GM21526 (cell line): ENCODE measurements at regions not wholly inside any gene's neighbourhood (a gene's known extent, or its start where the extent isn't known, plus 50 kb on each side); places are given as distances from the start of the nearest gene placed in this dataset.
"Not testable (repeated sequence)": the region's sequence is repeated elsewhere in the genome, so short reads cannot be mapped to it uniquely, and the experiment has no call there.

Source experiments
- ATAC-seq: cut with Tn5 transposase; IDR thresholded peaks from one replicate; pipeline ENCODE4 v1.9.1; 2021; ENCODE audit warnings: moderate library complexity; ENCODE audit not compliant: unreplicated experiment, low FRiP score

DNA sequence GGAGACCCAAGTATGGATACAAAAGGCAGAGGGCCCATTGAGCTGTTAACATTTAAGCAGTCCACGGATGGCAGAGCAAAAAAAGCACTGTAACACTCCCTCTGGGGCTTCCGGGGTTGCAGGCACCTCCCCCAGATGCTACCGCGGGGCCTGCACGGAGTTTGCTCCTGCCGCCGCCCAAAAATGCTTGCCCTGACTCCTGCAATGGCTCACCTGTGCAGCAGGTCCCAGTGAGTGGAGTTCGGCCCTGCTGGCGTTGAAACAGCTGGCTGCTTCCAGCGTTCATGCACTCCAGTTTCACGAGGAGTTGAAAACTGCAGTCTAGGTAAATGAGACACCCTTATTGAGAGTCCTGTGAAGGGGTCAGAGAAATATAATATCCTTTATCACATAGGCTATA, 832.8 kb downstream of the NCAM2 start:
- no peak for ATAC-seq

DNA sequence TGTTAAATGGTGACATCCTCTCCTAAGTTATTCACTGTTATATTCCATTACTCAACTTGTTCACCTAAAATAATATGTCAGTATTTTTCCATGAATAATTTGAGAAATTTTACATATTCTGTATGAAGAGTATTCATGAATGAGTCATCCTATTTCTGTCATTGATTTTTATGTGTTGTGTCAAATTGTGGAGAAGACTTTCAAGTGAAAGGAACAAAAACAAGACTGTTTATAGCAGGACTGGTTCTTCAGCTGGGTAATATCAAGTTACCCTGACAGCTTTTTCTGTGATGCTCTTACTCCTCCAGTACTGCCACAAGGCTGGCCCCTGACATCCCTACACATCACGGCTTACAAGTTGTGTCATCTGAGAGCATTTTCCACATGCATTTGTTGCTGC, 847.7 kb downstream of the NCAM2 start:
- no peak for ATAC-seq

DNA sequence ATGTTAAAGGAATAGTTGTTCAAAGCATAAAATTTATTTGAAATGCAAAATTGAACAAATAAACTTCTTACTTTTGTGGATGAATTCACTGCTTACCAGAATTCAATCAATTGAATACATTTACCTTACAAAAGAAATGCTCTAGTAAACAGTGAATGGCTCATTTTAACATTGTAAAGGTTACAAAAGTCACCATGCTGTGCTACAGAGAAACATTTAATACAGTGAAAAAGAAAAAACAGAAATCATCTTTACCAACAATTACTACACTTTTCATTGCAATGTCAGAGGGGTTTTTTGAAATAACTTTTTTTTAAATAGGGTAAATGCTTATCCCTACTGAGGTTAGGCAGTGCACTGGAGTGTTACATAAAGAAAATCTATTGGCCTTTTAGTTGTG, 853.0 kb downstream of the NCAM2 start:
- ATAC-seq, result no peak

DNA sequence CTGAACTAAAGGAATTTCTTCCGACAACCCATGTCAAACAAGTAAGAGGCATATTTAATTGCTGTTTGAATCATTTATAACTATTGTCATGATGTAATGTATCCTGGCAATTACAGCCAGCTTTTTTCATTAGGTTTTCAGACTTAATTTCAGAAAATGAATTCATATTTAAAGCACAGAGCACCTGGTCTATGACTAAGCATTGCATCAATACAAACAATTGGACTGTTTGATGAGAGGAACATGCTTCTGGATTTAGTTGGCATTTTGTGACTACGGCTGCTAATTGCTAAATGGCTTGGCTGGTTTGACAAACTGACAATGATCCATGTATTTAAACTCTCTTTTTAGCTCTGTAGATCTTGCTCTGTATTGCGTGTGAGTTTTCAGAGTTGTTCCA, 853.4 kb downstream of the NCAM2 start:
- no peak for ATAC-seq

DNA sequence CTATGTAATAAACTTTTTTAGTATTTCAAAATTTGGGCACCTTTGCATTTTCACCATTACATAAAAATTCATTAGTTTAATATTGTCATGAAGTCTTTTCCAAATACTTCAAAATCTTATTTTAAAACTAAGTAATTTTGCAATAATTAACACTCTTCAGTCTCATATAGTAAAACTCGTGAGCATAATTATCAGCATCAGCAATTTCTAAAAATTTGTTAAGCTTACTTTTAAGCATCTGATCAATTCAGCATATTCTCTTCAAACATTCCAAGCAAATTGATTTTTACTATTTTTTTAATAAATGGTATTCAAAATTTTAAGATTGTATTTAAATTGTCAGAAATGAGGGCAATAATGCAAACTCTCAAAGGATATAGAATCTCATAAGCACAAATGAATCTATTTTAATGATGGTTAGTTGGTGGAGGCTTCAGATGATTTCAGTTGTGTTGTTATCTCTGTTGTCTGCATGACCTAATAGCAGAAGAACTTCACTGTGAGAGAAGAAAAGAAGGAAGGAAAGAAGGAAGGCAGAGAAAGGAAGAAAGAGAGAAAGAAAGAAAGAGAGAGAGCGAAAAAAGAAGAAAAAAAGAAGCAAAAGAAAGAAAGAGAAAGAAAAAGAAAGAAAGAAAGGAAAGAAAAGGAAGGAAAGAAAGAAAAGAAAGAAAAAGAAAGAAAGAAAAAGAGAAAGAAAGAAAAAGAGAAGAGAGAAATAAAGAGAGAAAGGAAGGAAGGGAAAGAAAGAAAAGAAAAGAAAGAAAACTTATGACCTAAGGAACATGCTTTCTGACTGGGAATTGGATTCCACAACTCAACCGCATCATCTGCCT, 860.5 kb downstream of the NCAM2 start:
- no peak for ATAC-seq

DNA sequence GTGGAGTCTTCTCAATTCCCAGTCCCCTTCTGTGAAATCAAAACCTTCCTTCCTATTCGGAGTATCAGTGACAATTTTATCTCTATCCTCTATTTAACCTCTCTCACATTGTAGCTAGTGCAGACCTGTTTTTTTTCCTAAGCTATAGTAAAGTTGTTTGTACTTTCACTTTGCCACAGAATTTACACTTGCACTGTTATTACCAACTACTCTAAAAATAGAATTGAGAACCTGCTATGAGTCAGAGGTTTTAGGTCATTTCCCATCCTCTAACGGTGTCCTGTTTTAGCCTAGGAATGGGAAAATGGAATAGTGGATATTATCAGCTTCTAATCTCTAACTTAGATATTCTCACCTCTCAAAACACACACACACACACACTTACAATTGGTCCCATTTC, 862.7 kb downstream of the NCAM2 start:
- ATAC-seq, result no peak

DNA sequence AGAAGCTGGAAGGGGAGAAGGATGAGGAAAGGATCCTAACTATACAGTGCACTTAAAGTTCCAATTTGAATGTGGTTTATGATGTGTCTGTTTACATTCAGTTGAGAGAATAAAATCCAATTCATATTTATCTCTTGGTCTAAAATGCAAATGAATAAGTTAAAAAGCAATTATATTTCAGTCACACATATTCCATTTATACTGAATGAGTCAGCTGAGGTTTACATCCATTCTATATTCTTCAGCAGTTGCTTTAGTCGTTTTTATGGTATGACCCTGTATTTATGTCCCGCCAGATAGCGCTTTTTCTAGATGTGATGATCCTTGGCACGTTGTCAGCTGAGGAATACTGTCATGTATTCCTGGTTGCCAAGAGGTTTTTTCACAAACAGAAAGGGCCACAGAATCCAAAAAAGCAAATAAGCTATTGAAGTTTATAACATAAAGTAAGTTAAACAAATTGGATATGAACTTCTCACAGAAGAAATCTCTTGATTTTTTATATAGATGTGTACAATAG, 866.2 kb downstream of the NCAM2 start:
- ATAC-seq, result no peak

DNA sequence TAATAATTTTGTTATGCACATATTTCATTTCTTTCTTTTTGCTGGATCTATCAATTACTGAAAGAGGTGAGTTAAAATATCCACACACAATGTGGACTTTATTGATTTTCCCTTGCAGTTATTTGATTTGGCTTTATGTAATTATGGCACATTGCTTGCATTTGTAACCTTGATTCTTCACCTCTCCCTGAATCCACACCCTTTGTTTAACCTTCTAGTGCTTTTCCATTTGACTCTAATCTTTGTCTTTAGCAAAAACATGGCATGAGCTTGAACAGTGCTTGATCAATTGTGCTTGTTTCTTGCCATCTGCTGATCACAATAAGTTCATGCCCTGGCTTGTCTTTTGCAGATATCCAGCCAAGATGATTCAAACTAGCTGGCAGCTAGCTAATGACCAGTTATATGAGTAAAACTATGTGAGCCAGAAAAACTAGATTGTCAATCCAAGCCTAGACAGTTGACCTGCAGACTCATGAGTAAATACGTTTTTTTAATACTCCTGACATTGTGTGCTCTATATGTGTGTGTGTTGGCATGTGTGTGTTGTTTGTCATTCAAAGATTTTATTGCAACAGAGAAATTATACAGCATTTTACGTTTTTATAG, 899.2 kb downstream of the NCAM2 start:
- ATAC-seq, result no peak

DNA sequence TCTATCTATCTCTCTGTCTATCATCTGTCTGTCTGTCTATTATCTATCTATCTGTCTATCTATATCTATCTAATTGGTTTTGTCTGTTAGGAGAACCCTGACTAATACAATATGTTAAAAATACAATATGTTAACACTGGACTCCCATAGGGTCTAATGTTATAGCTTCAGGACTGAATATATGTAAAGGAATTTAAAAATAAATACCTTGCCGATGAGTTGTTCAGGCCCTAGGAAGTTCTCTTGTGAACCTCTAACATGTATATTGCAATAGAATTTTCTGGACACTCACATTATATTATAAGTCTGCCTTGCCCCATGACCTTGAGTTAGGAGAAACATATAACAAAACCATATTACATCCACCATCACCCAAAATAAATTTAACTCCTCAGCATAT, 900.6 kb downstream of the NCAM2 start:
- no peak for ATAC-seq

DNA sequence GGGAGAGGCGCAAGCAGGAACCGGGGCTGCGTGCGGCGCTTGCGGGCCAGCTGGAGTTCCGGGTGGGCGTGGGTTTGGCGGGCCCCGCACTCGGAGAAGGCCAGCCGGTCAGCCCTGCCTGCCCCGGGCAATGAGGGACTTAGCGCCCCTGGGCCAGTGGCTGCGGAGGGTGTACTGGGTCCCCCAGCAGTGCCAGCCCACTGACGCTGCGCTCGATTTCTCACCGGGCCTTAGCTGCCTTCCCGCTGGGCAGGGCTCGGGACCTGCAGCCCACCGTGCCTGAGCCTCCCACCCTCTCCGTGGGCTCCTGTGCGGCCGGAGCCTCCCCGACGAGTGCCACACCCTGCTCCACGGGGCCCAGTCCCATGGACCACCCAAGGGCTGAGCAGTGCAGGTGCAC, 904.2 kb downstream of the NCAM2 start:
- not testable (repeated sequence) for ATAC-seq

DNA sequence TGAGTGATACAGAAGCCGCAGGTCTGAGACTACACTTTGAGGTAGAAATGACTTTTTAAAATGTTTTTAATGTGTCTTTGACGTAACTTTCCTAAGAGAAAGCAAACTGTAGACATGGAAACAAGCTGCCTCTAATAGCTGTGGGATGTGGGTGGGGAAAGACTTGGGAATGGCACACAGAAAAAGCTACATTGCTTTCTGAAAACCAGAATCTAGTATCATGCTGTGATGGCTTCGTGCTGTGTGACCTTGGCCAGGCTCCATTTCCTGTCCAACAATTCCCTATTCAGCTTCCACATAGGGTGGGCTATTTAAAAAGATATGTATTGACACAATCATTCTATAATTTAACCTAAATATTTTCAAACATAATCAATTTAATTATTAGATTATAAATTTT, 909.1 kb downstream of the NCAM2 start:
- no peak for ATAC-seq

DNA sequence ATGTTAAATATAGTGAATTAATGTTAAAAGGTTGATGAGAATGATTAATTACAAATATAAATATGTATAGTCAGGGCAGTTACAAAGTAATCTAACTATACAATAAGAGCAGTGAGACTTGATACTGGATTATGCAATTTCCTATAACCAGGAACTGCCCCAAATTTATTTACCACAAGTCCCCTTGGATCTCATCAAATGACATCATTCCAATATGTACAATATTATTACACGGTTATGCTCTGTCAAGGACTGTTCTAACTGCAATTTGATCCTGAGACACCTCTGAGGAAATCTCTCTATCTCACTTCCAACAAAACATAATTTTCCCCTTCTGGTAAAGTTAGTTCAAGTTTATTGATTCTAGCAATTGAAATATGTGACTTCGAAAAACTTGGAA, 917.6 kb downstream of the NCAM2 start:
- no peak for ATAC-seq

DNA sequence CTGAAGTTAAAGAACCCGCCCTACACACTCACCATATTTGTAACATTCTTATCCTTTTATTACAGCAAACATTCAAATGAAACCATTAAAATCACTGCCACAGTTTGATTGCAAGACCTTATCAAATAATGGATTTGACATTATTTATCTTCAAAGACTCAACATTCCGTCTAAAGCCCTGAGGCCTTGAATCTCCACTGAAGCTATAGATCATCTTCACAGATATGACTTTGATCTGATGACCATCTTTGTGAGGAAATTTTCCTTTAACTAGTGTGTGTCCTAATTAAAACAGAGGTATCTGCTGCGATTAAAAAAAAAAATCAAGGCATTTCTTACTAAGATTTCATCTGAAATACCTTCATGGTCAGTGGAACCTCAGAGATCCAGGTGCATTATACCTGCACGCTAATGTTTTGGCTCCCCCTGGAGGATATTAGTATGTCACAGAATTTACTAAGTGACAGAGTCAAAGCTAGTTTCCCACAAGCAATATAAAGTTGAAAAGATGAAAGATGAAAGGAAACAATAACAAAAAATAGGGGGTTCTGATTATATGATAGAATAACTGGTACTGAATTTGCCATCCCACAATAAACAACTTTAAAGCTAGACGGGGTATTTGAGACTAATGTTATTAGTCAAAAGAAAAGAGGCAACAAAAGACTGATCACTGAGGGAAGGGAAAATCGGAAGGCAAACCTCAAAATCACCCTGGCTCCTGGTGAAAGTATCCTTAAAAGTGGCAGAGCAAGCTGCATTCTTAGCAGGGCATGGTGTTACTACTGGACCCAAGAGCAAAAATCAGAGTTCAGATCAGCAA, 923.4 kb downstream of the NCAM2 start:
- no peak for ATAC-seq

DNA sequence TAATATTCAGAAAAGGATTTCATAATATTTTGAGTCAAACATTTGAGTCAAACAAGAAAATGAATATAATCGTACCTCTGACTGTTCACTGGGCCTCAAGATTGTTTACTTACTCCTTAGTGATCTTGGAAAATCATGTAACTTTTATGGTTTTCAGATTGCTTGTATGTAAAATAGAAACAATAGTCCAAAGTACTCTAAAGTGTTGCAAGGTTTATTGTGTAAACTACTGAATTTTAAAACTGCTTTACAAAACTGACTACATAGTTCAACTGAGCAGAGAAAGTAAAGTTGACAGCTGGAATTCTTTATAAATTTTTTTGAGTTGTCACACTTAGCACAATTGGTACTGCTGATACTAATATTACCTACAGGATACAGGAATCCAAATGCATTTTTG, 931.0 kb downstream of the NCAM2 start:
- no peak for ATAC-seq

DNA sequence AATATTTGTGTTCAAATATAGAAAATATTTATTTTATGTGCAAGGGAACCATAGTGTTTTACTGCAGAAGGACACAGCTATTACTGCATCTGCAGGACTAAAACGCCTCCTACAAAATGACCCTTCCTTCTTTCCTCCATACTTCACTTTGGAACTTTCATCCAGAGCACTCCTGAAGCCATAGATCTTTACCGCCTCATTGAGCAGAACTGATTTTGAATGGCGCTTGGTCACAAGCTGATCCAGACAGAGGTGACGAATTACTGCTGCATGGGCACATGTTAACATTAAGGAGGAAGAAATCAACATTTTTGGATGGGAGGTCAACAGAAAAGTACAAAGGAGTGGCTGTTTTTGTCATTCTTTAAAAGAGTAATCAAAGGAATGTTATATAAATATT, 931.6 kb downstream of the NCAM2 start:
- ATAC-seq, result no peak

DNA sequence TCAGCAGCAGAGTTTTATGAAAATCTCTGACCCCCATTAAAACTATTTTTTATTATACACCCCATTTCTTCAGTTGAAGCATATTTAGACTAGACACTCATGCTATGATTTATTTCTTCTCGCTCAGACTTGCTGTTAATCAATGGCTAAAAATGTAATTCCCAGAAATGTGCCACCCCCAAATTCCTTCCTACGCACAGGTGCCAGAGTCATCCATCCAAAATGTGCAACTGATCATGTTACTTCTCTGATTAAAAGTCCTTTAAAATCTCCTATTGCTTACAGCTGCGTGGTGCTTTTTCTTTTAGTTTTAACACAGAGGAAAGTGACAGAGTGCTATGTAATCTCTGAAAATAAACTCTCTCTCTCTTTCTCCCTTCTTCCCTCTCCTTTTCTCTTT, 954.4 kb downstream of the NCAM2 start:
- ATAC-seq, result no peak

DNA sequence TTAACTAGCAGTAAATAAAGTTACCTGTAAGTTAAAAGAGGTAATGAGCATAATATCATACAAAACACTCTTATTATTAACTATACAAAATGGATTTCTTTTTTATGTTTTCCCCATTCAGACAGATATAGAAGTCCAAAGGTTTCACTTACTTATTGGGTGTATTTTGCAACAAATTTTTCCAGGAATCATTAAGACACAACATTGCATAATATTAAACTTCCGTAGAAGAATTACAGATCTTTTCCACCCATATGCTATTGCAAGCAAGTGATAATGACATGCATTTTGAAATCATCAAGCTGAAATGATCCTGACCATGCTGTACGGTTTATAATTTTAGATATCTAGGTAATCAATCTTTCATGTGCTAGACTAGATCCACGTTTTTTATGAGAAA, 957.0 kb downstream of the NCAM2 start:
- no peak for ATAC-seq

DNA sequence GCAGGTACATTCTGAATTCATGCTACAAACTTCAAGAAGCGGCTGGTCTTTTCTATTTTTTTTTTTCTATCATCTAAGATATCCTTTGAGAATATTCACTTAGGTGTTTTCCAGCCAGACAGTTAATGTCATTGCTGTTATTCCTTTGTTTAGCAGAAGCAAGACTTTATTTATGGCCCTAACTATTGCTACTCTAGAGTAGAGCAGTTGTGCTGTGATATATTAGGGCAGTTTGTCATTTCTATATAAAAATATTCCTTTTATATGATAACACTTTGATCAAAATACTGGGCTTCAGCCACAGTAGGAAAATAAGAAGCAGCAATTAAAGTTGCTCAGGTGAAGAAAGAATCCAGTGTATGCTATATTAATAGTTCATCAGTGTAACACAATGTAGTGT, 959.3 kb downstream of the NCAM2 start:
- ATAC-seq, result no peak

DNA sequence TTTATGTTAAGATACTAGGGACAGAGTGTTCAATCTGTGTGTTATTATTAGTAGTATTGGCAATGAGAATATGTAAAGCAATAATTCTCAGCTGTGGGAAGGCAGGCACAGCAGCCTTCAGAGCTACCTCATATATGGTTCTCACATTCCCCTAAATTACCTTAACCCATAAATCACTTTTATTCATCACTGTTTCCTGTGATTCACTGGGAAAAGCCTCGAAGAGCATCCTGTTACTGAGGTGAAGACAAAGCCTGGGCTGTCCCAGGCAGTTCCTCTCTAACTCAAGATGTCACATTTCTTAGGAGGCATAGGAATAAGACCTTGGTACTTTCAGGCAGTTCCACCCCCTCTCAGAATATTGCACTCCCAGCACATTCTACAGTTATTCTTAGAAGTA, 965.7 kb downstream of the NCAM2 start:
- ATAC-seq, result no peak

DNA sequence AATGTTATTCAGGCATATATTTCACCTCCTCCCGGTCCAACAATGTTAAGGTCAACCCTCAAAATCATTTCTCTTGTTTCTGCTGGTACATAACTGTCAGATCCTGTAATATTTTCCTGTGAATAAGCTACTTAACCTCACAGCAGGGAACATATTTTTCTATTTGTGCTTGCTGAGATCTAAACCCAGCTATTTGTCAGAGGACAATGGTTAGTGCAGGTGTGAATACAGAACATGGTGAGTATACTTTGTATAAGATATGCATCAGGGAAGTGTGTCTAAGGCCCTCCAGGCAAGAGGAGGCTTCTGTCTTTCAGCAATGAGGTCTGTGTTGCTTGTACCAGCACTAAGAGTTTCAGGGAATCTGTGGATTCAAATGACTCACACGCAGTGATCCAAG, 970.6 kb downstream of the NCAM2 start:
- no peak for ATAC-seq

DNA sequence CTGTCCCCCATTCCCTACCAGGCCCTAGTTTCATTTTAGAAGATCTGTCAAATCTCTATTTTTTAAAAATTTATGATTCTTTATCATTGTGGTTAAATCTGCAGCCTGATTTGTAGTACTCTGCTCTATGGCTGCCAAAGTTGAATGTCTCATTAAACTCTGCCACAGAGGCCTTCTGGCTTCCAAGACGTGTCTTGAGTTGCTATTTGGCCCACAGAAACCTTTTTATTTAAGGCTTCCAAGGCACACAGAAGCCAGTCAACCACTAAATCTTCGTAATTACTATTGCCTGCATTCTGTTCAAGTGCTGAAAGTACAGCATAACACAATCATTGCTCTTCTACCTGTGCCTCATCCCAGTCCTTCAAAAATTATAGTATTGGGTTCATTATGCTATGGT, 971.0 kb downstream of the NCAM2 start:
- ATAC-seq, result no peak
